HEK293T (cell line): ENCODE measurements at regions not wholly inside any gene's neighbourhood (a gene's known extent, or its start where the extent isn't known, plus 50 kb on each side); places are given as distances from the start of the nearest gene placed in this dataset.

Source experiments
- BHLHE40 ChIP-seq: fragments of 450-650 bp; IDR thresholded peaks from 2 replicates; pipeline ENCODE4 v1.6.1; 2016; ENCODE audit warnings: mild to moderate bottlenecking, moderate library complexity, borderline replicate concordance
- CTBP1 ChIP-seq: fragments of 450-650 bp; IDR thresholded peaks from 2 replicates; pipeline ENCODE4 v1.6.1; 2016; ENCODE audit warnings: borderline replicate concordance
- FOXA1 ChIP-seq: fragments of 450-650 bp; IDR thresholded peaks from 2 replicates; pipeline ENCODE4 v1.6.1; 2016; ENCODE audit warnings: mild to moderate bottlenecking
- FOXK2 ChIP-seq: fragments of 450-650 bp; IDR thresholded peaks from 2 replicates; pipeline ENCODE4 v1.6.1; 2016; ENCODE audit warnings: mild to moderate bottlenecking
- FOXM1 ChIP-seq: fragments of 450-650 bp; IDR thresholded peaks from 2 replicates; pipeline ENCODE4 v1.6.1; 2017; ENCODE audit warnings: mild to moderate bottlenecking, borderline replicate concordance
- PKNOX1 ChIP-seq: fragments of 450-650 bp; IDR thresholded peaks from 2 replicates; pipeline ENCODE4 v1.6.1; 2016
- TARDBP ChIP-seq: fragments of 450-650 bp; IDR thresholded peaks from 2 replicates; pipeline ENCODE4 v1.6.1; 2016
- ZNF384 ChIP-seq: fragments of 450-650 bp; IDR thresholded peaks from 2 replicates; pipeline ENCODE4 v1.6.1; 2016

- TF ChIP-seq BHLHE40 (no peak), CTBP1 (no peak), ZNF384 (no peak), FOXA1 (no peak), PKNOX1 (no peak), TARDBP (no peak), FOXK2 (no peak), FOXM1 (no peak)
Measured at GRCh38 chr3:87121856-87122255, 105.3 kb upstream of the CHMP2B start.
